GM19324 (cell line): ENCODE measurements at regions not wholly inside any gene's neighbourhood (a gene's known extent, or its start where the extent isn't known, plus 50 kb on each side); places are given as distances from the start of the nearest gene placed in this dataset.

Experiments used
- ATAC-seq: cut with Tn5 transposase; IDR thresholded peaks from one replicate; pipeline ENCODE4 v1.9.1; 2021; ENCODE audit warnings: mild to moderate bottlenecking, moderate library complexity; ENCODE audit not compliant: unreplicated experiment, low FRiP score

- no peak for ATAC-seq
These were observed 486.7 kb downstream of the EPHA4 start for GRCh38 chr2:221085341-221085900.

GRCh38 chr2:221085936-221086335, 486.2 kb downstream of the EPHA4 start:
- no peak for ATAC-seq

GRCh38 chr2:221087779-221088178, 484.3 kb downstream of the EPHA4 start:
- ATAC-seq, result no peak

GRCh38 chr2:221088506-221088905, 483.6 kb downstream of the EPHA4 start:
- no peak for ATAC-seq

- ATAC-seq, result no peak
These were observed 476.7 kb downstream of the EPHA4 start for GRCh38 chr2:221095356-221095755.

- no peak for ATAC-seq
These were observed 475.2 kb downstream of the EPHA4 start for GRCh38 chr2:221096706-221097567.

- no peak for ATAC-seq
These were observed 474.6 kb downstream of the EPHA4 start for GRCh38 chr2:221097568-221097915.

- no peak for ATAC-seq
These were observed 474.2 kb downstream of the EPHA4 start for GRCh38 chr2:221097949-221098348.

GRCh38 chr2:221100467-221101089, 471.5 kb downstream of the EPHA4 start:
- ATAC-seq, result no peak

- no peak for ATAC-seq
These were observed 469.0 kb downstream of the EPHA4 start for GRCh38 chr2:221102896-221103688.

GRCh38 chr2:221103930-221104329, 468.2 kb downstream of the EPHA4 start:
- ATAC-seq, result no peak

GRCh38 chr2:221104361-221104811, 467.7 kb downstream of the EPHA4 start:
- no peak for ATAC-seq

- ATAC-seq, result no peak
These were observed 465.9 kb downstream of the EPHA4 start for GRCh38 chr2:221106241-221106640.

- no peak for ATAC-seq
These were observed 464.7 kb downstream of the EPHA4 start for GRCh38 chr2:221107424-221107823.

- ATAC-seq, result no peak
These were observed 462.6 kb downstream of the EPHA4 start for GRCh38 chr2:221109552-221109951.

- ATAC-seq, result no peak
These were observed 460.4 kb downstream of the EPHA4 start for GRCh38 chr2:221111739-221112138.

- ATAC-seq, result no peak
These were observed 459.4 kb downstream of the EPHA4 start for GRCh38 chr2:221112744-221113143.

- no peak for ATAC-seq
These were observed 456.2 kb downstream of the EPHA4 start for GRCh38 chr2:221115944-221116343.

GRCh38 chr2:221120643-221121042, 451.5 kb downstream of the EPHA4 start:
- ATAC-seq, result no peak

- no peak for ATAC-seq
These were observed 448.7 kb downstream of the EPHA4 start for GRCh38 chr2:221123396-221123795.
